ENCODE measurements at regions not wholly inside any gene's neighbourhood (a gene's known extent, or its start where the extent isn't known, plus 50 kb on each side); places are given as distances from the start of the nearest gene placed in this dataset.

- Histone ChIP-seq H3K27ac (ENCODE audit: low read length) (no peak overlapping the region), H3K4me3 (ENCODE audit: low read depth in 2 of 2, low read length in 2 of 2) (no peak overlapping the region)
- CTCF ChIA-PET: no interaction called here
These were observed 551.0 kb downstream of the CCDC171 start for GRCh38 chr9:16103620-16104397.

GRCh38 chr9:16105168-16106020 lies 552.6 kb downstream of the CCDC171 start:
- ChIA-PET CTCF (no interaction called here), POLR2A (no interaction called here)
- BruUV-seq (replicated peaks): no TSS peak

More at GRCh38 chr9:16103620-16104397, 551.0 kb downstream of the CCDC171 start:
- intact Hi-C loops (cut with micrococcal nuclease; ENCODE audit: unreplicated experiment) (no loop called here), in situ Hi-C loops (cut with HindIII; ENCODE audit: low pct_unique_long_range_greater_than_20kb, low sequenced_read_pairs) (no loop called here)
- POLR2A ChIA-PET: no interaction called here
- H3K27me3 ChIP-seq (ENCODE audit: control insufficient read depth, insufficient read depth, low read length): no peaks in the 10 kb centered on the region
- no TSS peak for BruUV-seq (replicated peaks)
- no peaks in the 10 kb centered on the region for H3K4me1 ChIP-seq (ENCODE audit: control insufficient read depth, insufficient read depth, low read length)
- no peaks in the 10 kb centered on the region for H3K9me3 ChIP-seq (ENCODE audit: control insufficient read depth, insufficient read depth, low read depth, low read length)
- H3K36me3 ChIP-seq (ENCODE audit: control insufficient read depth, insufficient read depth, low read length): no peaks in the 10 kb centered on the region
- TF ChIP-seq, protein P1, sequence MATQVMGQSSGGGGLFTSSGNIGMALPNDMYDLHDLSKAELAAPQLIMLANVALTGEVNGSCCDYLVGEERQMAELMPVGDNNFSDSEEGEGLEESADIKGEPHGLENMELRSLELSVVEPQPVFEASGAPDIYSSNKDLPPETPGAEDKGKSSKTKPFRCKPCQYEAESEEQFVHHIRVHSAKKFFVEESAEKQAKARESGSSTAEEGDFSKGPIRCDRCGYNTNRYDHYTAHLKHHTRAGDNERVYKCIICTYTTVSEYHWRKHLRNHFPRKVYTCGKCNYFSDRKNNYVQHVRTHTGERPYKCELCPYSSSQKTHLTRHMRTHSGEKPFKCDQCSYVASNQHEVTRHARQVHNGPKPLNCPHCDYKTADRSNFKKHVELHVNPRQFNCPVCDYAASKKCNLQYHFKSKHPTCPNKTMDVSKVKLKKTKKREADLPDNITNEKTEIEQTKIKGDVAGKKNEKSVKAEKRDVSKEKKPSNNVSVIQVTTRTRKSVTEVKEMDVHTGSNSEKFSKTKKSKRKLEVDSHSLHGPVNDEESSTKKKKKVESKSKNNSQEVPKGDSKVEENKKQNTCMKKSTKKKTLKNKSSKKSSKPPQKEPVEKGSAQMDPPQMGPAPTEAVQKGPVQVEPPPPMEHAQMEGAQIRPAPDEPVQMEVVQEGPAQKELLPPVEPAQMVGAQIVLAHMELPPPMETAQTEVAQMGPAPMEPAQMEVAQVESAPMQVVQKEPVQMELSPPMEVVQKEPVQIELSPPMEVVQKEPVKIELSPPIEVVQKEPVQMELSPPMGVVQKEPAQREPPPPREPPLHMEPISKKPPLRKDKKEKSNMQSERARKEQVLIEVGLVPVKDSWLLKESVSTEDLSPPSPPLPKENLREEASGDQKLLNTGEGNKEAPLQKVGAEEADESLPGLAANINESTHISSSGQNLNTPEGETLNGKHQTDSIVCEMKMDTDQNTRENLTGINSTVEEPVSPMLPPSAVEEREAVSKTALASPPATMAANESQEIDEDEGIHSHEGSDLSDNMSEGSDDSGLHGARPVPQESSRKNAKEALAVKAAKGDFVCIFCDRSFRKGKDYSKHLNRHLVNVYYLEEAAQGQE (IDR thresholded peaks at IDR 0.05; ENCODE audit: insufficient read depth in 1 of 2, low read depth in 2 of 2, low read length in 1 of 2): no peak
- no peak for TF ChIP-seq CTCF (IDR thresholded peaks at IDR 0.05)
- no peak for ATAC-seq
- DNase-seq (ENCODE audit: low read depth, low spot score): no peak

More at GRCh38 chr9:16105168-16106020, 552.6 kb downstream of the CCDC171 start:
- H3K9me3 ChIP-seq (ENCODE audit: control insufficient read depth, insufficient read depth, low read depth, low read length): no peaks in the 10 kb centered on the region
- DNase-seq (ENCODE audit: low read depth, low spot score) (no peak), ATAC-seq (no peak)
- no peak overlapping the region for H3K27ac ChIP-seq (ENCODE audit: low read length)
- H3K4me3 ChIP-seq (ENCODE audit: low read depth in 2 of 2, low read length in 2 of 2): no peak overlapping the region
- in situ Hi-C loops (cut with HindIII; ENCODE audit: low pct_unique_long_range_greater_than_20kb, low sequenced_read_pairs): no loop called here
- H3K27me3 ChIP-seq (ENCODE audit: control insufficient read depth, insufficient read depth, low read length): no peaks in the 10 kb centered on the region
- no peak for TF ChIP-seq SIN3A (IDR thresholded peaks at IDR 0.05; ENCODE audit: borderline replicate concordance, insufficient read depth, low read depth, low read length)
- TF ChIP-seq, protein P1 (IDR thresholded peaks at IDR 0.05; ENCODE audit: insufficient read depth in 1 of 2, low read depth in 2 of 2, low read length in 1 of 2): no peak
- TF ChIP-seq TCF7L2 (IDR thresholded peaks at IDR 0.05; ENCODE audit: low read depth, low read length): no peak
- no peak for TF ChIP-seq POLR2AphosphoS5 (IDR thresholded peaks at IDR 0.05; ENCODE audit: low read depth, low read length)
- no peak for TF ChIP-seq CTCF (IDR thresholded peaks at IDR 0.05)
- H3K36me3 ChIP-seq (ENCODE audit: control insufficient read depth, insufficient read depth, low read length): no peaks in the 10 kb centered on the region
- intact Hi-C loops (cut with micrococcal nuclease; ENCODE audit: unreplicated experiment): no loop called here
- no peaks in the 10 kb centered on the region for H3K4me1 ChIP-seq (ENCODE audit: control insufficient read depth, insufficient read depth, low read length)
